Astrocyte (in vitro differentiated cells and primary cell): ENCODE measurements at regions not wholly inside any gene's neighbourhood (a gene's known extent, or its start where the extent isn't known, plus 50 kb on each side); places are given as distances from the start of the nearest gene placed in this dataset.

ENCODE experiments used
- EZH2 ChIP-seq: IDR thresholded peaks from 2 replicates; pipeline ENCODE4 v1.6.1; 2012; ENCODE audit warnings: mild to moderate bottlenecking, low read length, inconsistent platforms; ENCODE audit not compliant: insufficient read depth
- TF ChIP-seq, protein P1 (sequence below): IDR thresholded peaks from 2 replicates; pipeline ENCODE4 v1.5.1; 2011; ENCODE audit warnings: low read depth, mild to moderate bottlenecking, inconsistent platforms, low read length, moderate library complexity; ENCODE audit not compliant: insufficient read depth

DNA sequence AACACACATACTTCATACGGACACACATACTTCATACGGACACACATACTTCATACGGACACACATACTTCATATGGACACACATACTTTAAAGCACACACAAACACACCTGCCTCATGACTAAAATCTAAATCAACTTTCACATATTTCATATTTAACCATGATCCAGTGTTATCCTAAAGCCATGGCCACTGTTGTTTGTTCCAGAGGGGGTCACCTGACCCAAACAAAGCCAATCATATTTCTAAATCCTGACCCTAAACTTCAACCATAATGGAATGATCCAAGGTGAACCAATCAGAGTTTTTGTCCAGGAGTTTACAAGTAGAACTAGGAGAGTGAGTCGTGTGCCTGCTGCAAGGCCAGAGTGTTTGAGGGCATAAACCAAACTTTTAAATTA, 97.2 kb upstream of the KIT start:
- TF ChIP-seq, protein P1, sequence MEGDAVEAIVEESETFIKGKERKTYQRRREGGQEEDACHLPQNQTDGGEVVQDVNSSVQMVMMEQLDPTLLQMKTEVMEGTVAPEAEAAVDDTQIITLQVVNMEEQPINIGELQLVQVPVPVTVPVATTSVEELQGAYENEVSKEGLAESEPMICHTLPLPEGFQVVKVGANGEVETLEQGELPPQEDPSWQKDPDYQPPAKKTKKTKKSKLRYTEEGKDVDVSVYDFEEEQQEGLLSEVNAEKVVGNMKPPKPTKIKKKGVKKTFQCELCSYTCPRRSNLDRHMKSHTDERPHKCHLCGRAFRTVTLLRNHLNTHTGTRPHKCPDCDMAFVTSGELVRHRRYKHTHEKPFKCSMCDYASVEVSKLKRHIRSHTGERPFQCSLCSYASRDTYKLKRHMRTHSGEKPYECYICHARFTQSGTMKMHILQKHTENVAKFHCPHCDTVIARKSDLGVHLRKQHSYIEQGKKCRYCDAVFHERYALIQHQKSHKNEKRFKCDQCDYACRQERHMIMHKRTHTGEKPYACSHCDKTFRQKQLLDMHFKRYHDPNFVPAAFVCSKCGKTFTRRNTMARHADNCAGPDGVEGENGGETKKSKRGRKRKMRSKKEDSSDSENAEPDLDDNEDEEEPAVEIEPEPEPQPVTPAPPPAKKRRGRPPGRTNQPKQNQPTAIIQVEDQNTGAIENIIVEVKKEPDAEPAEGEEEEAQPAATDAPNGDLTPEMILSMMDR, result no peak
- no peak for TF ChIP-seq EZH2
